ENCODE measurements at regions not wholly inside any gene's neighbourhood (a gene's known extent, or its start where the extent isn't known, plus 50 kb on each side); places are given as distances from the start of the nearest gene placed in this dataset.

GRCh38 chr2:12298352-12298751, 418.4 kb upstream of the TRIB2 start:
- POLR2A ChIA-PET, result no interaction called here
- in situ Hi-C loops (cut with HindIII; ENCODE audit: low pct_unique_long_range_greater_than_20kb, low sequenced_read_pairs) (no loop called here), intact Hi-C loops (cut with micrococcal nuclease; ENCODE audit: unreplicated experiment) (no loop called here)
- no TSS peak for BruUV-seq (replicated peaks)
- Histone ChIP-seq H3K4me3 (ENCODE audit: low read depth in 2 of 2, low read length in 2 of 2) (no peak overlapping the region), H3K4me1 (ENCODE audit: control insufficient read depth, insufficient read depth, low read length) (peaks cover 3% of the 10 kb centered on the region; the same call in 1 of the 2 replicates), H3K27ac (ENCODE audit: low read length) (no peak overlapping the region), H3K27me3 (ENCODE audit: control insufficient read depth, insufficient read depth, low read length) (no peaks in the 10 kb centered on the region), H3K9me3 (ENCODE audit: control insufficient read depth, insufficient read depth, low read depth, low read length) (peaks cover 5% of the 10 kb centered on the region; the same call in 1 of the 2 replicates), H3K36me3 (ENCODE audit: control insufficient read depth, insufficient read depth, low read length) (no peaks in the 10 kb centered on the region)
- DNase-seq (ENCODE audit: low read depth, low spot score) (no peak), ATAC-seq (no peak)
- CTCF ChIA-PET, result no interaction called here
- TF ChIP-seq POLR2AphosphoS5 (IDR thresholded peaks at IDR 0.05; ENCODE audit: low read depth, low read length) (no peak), TCF7L2 (IDR thresholded peaks at IDR 0.05; ENCODE audit: low read depth, low read length) (no peak), SIN3A (IDR thresholded peaks at IDR 0.05; ENCODE audit: borderline replicate concordance, insufficient read depth, low read depth, low read length) (no peak), CTCF (IDR thresholded peaks at IDR 0.05) (no peak), REST (IDR thresholded peaks at IDR 0.05; ENCODE audit: insufficient read depth in 1 of 2, low read depth in 2 of 2, low read length in 1 of 2) (no peak)

GRCh38 chr2:12299431-12299830, 417.3 kb upstream of the TRIB2 start:
- POLR2A ChIA-PET, result no interaction called here
- no peak overlapping the region for H3K27ac ChIP-seq (ENCODE audit: low read length)
- no peak for ATAC-seq
- intact Hi-C loops (cut with micrococcal nuclease; ENCODE audit: unreplicated experiment), result no loop called here
- BruUV-seq (replicated peaks), result no TSS peak
- H3K9me3 ChIP-seq (ENCODE audit: control insufficient read depth, insufficient read depth, low read depth, low read length), result no peaks in the 10 kb centered on the region
- DNase-seq (ENCODE audit: low read depth, low spot score), result no peak
- CTCF ChIA-PET, result no interaction called here
- TF ChIP-seq CTCF (IDR thresholded peaks at IDR 0.05), result no peak
- TF ChIP-seq REST (IDR thresholded peaks at IDR 0.05; ENCODE audit: insufficient read depth in 1 of 2, low read depth in 2 of 2, low read length in 1 of 2), result no peak
- no peak for TF ChIP-seq TCF7L2 (IDR thresholded peaks at IDR 0.05; ENCODE audit: low read depth, low read length)
- no peak for TF ChIP-seq POLR2AphosphoS5 (IDR thresholded peaks at IDR 0.05; ENCODE audit: low read depth, low read length)
- no peak for TF ChIP-seq SIN3A (IDR thresholded peaks at IDR 0.05; ENCODE audit: borderline replicate concordance, insufficient read depth, low read depth, low read length)
- H3K36me3 ChIP-seq (ENCODE audit: control insufficient read depth, insufficient read depth, low read length), result no peaks in the 10 kb centered on the region
- H3K27me3 ChIP-seq (ENCODE audit: control insufficient read depth, insufficient read depth, low read length), result no peaks in the 10 kb centered on the region
- H3K4me1 ChIP-seq (ENCODE audit: control insufficient read depth, insufficient read depth, low read length), result peaks cover 6% of the 10 kb centered on the region
- H3K4me3 ChIP-seq (ENCODE audit: low read depth in 2 of 2, low read length in 2 of 2), result no peak overlapping the region
- in situ Hi-C loops (cut with HindIII; ENCODE audit: low pct_unique_long_range_greater_than_20kb, low sequenced_read_pairs), result no loop called here

Data from Panc1 (cell line).